B cell (primary cell): ENCODE measurements at regions not wholly inside any gene's neighbourhood (a gene's known extent, or its start where the extent isn't known, plus 50 kb on each side); places are given as distances from the start of the nearest gene placed in this dataset.

ENCODE experiments used
- CTCF ChIP-seq: fragments of 200-600 bp; IDR thresholded peaks from one replicate; pipeline ENCODE4 v1.8.0; 2022; ENCODE audit warnings: antibody characterized with exemption, mild to moderate bottlenecking
- EZH2 ChIP-seq: IDR thresholded peaks from 2 replicates; pipeline ENCODE4 v1.6.1; 2012; ENCODE audit warnings: borderline replicate concordance, low read depth, mild to moderate bottlenecking, moderate library complexity, low read length; ENCODE audit not compliant: insufficient read depth, poor library complexity, severe bottlenecking

- TF ChIP-seq CTCF (no peak), EZH2 (no peak)
Measured at GRCh38 chr15:63436341-63436740, 54.7 kb upstream of the CA12 start.
